Ureter (tissue), 1 donor: ENCODE measurements at regions not wholly inside any gene's neighbourhood (a gene's known extent, or its start where the extent isn't known, plus 50 kb on each side); places are given as distances from the start of the nearest gene placed in this dataset.
"Not testable (repeated sequence)": the region's sequence is repeated elsewhere in the genome, so short reads cannot be mapped to it uniquely, and the experiment has no call there.

Source experiments
- DNase-seq: peaks from one replicate; pipeline ENCODE4 v3.0.0-alpha.2; 2020; ENCODE audit warnings: low spot score
- donor health status: DM: yes; HTN: yes; CAD: no.

DNA sequence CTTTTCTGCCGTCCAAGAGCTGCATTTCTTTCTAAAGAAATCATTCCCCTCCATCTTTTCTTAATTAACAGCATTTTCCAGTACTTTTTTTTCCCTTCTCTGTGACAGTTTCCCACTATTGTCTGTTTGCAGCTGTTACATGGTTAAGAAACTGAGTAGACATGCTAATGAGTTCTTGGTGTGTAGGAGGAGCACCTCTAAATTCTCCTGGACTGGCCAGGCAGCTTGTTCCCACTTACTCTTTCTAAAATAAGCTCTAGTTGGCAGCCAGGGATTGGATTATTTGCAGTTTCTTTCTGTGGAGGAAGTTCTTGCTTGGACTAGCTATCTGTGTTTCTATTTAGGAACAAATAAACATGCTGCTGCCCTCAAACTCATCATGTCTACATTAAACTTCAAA is 235.1 kb upstream of the GAP43 start:
- no peak for DNase-seq

DNA sequence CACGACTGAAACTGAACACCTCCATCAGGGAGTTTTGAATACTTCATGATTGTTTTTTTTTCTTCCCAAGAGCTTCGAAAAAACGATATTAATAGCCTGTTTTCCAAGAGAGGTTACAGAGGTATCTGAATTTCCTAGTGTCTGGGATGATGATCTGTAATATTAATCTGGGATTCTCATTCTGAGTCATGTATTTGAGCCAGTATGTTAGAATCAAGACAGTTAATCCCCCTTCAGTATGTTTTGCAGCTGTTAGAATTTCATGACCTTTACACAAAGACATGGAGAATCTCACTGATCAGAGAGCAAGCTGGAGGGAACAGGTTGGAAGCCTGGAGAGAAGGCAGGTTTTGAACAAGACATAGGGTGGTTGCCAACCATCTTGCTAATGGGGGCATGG is 234.5 kb upstream of the GAP43 start:
- DNase-seq = no peak

DNA sequence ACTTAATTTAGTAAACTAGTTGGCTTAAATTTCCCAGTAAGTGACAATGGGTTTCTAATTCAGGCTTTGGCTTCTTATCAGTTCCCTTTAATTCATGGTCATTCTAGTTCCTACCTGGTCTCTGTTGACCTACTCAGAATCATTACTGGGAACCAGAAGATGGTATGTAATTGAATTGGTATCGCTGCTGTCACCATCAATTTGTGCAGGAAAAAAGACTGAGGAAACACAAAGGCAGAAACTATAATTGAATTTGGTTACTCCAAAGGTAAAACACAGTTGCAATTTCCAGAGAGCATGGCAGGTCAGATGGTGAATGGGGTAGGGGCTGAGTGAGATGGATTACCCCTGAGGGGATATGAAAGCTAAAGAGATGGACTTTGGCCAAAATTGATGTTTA is 226.5 kb upstream of the GAP43 start:
- no peak for DNase-seq

DNA sequence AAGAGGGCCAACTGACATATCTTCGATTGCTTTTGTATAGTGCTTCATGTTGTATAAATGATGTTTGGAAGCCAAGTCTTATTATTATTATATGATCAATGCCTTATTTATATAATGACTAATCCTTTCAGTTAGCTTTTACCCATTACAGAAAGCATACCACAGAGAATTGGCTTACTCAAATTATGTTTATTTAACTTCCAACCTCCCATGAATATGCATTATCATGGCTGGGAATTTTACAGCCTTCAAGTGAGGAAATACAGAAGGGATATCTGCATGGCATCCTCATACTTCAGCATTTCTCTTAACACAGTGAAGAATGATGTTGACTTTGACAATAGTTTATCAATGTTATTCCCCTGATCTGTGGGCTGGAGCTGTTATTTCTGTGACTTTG is 225.9 kb upstream of the GAP43 start:
- no peak for DNase-seq

DNA sequence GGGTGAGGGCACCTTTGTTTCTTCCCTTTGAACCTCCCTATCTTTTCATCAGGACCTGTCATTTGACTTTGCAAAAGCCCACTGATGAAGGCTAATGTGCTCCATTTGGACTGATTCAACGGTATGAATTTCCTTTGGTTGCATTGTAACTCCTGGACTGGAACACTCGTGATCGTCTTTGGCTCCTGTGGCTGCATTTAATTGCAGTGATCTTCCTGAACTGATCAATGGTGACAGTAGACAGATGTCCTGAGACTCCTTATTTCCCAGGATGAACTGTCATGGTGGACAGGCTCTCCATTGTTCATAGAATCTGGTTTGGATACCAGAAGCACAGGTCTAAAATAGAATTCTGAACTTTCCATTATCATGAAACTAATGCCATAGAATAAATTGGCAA is 224.8 kb upstream of the GAP43 start:
- DNase-seq = no peak

DNA sequence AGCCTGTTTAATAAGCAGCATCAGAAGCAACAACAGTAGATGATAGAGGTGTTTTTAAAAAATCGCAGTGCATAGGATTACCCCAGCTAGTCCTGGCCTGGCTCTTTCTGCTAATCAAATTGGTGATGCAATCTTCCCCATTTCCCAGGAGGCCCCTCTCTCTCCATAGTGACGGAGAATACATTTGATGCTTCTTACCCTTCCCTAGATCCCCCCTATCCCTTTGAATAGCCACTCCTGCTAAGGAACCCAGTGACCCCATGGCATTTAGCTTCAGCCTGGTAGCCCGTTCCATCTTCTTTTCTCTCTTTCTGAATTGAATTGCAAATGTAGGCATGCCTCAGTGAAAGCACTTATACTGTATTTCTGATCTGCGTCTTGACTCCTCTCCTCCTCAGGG is 223.6 kb upstream of the GAP43 start:
- DNase-seq = no peak

DNA sequence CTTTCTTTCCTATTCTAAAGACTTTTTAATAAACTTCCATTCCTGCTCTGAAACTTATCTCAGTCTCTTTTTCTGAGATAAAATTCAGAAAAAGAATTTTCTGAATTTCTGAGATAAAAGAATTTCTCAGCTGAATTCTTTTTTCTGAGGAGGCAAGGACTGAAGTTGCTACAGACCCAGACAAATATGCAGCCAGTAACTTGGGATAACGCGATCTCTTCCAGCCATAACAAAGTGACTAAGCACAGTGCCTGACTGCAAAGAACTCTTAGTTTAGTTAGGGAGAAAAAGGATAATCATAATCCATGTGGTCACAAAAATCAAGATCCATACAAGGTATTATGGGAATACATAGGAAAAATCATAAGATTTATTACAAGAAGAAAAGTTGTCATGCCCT is 222.0 kb upstream of the GAP43 start:
- no peak for DNase-seq

DNA sequence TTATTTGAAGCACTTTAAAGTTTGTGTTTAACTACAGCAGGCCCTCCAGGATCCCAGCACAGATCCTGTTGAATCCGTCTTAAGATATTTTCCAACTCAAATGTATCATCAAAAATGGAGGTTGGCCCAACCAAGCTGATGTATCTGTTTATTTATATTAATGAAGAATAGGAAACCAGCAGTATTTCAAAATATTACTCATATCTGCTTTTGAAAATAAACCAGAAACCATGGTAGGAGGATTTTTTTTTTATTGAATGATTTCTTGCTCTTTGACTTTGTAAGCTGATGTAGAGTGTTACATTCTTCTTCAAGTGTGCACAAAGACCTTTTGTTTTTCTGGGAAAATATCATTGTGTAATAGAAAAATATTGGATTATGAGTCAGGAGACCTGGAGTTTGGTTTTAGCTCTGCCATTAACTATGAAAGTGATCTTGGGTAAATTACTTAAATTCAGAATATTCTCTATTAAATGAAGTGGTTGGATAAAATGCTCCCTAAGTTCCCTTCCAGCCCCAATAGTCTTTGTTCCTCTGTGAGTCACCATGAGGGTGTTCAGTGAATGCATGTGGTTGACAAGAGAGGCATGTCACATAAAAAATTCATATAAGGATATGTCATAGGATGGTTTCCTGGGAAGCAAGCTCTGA is 221.3 kb upstream of the GAP43 start:
- DNase-seq = no peak

DNA sequence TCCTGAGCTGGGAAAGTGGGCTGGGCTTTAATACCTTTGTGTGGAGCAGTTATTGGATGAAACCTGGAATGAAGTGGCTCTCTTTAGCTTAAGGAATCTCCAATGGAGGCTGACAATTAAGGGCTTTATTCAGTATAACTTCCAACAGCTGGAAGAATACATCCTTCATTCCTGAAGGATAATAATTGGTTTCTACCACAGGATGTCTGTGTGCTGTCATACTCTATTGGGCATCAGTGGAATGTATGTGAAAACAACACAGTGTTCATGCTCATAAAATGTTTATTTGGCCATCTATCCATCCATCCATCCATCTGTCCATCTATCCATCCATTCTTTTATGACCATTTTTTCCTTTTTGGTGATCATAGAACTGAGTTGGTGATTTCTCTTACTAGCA is 220.7 kb upstream of the GAP43 start:
- no peak for DNase-seq

DNA sequence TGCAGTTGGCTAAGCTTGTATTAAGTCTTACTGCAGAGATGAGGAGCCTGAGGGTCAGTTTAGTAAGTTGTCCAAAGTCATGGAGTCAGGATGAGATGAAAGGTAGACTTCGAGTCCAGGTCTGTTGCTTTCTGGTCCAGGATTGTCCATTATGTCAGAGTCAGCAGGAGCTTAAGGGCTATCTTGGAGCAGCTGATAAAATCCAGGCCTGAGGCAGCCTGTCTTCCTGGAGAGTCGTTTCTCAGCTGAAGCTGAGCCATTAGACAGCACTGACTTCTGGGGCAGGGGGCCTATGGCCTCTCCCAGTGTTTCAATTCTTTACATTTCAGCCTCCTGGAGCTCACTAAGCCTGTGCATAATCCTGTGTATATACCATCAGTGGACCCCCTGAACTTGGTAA is 219.5 kb upstream of the GAP43 start:
- no peak for DNase-seq

DNA sequence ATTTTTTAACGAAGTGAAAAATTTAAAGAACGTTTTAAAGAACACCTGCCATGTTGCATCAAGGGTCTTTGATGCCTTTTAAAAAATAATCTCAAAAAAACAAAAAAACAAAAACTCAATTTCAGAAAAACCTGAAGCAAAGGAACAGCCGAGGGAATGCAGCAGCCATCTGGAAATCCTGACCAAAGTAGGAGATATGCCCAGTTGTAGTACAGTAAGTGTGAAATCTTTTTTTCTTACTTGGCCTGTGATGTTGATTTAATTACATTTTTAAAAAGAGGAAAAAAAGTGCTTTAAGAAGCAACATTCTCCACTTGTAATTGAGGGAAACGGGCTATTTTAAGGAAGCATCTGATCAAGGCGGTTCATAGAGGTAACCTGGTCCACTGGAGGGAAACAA is 213.7 kb upstream of the GAP43 start:
- DNase-seq = no peak

DNA sequence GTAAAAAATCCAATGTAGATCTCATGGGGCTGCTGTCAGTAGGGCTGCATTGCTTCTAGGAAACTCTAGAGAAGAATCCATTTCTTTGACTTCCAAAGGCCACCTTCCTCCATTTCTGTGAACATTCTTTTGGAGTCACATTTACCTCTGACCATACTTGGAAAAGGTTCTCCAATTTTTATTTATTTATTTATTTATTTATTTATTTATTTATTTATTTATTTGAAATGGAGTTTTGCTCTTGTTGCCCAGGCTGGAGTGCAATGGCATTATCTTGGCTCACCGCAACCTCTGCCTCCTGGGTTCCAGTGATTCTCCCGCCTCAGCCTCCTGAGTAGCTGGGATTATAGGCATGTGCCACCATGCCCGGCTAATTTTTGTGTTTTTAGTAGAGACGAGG is 208.7 kb upstream of the GAP43 start:
- not testable (repeated sequence) for DNase-seq

DNA sequence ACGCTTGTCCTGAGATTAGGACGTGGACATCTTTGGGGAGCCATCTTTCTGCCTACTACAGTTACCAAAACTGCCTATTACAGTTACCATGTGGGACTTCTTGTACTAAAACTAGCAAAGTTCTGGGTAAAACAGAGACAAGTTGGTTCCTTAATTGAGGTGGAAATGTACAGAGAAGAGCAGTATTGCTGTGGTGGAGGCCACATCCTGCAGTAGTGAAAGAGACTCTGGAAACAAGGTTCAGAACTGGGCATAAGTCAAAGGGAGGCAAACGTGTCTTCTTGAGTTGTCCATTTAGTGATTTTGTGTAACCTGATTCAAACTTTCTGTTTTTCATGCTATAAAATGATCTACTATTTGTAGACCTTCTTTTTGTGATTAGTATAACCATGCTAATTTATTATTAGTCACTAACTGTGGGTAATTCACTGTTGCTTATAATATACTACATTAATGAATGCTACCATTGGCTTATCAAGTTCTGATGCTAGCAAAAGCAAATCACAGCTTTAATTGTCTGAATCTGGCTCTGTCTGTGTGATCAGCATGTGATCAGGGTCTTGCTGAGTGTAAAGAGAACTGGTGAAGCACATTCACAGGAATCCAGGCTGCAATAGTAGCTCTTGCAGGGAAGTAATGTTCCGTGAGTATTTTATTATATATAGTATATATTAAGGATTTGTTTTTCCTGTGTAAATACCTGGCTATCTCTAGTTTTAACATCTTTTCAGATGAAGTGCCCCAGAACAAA is 207.9 kb upstream of the GAP43 start:
- no peak for DNase-seq

DNA sequence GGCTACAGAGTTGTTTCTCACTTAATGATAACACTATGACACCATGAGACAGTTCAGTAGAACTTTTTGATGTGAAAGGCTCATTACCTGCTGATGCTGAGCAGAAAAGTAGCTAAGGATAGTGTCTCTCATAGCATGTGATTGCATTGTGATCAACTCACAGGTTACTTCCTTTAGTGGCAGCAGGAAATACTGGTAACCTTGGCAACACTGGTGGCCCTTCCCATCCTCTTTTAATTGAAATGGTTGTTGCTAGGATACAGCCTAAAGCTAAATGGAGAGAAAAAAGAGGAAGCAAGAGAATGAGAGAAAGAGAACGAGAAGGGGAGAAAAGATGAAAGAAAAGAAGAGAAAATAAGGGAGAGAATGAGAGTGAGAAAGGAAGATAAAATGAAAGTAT is 204.7 kb upstream of the GAP43 start:
- no peak for DNase-seq

DNA sequence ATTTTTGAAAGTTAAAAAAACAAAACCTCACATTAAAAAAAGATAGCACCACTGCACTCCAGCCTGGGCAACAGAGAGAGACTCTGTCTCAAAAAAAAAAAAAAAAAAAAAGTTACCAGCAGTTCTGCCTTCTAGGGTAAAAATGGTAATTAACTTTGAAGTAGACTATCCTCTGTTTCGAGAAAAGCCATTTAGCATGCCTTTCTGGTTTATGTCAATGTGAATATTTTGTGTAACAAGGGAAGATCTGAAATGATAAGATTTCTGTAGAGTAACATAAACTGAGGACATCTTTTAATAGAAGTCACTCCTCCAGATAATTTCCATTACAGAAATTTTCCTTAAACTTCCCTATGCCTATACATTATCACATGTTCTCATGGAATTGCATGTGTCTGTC is 203.2 kb upstream of the GAP43 start:
- no peak for DNase-seq

DNA sequence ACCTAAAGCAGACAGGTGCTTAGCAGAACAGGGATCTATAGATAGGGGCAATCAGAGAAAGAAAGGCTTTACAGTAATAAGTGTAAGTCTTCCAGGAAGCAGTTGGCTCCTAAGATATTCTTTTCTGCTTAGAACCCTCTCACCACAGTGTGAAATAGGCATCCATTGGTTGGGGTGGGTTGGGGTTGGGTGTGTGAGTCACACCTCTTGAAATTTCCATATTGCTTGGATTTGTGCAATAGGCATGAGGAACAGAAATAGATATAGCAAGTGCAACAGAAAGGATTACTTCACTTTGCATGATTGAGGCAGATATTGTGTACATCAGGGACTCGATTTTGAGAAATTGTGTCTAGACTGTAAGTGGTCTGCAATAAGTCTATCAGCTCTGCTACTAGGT is 200.1 kb upstream of the GAP43 start:
- DNase-seq = no peak

DNA sequence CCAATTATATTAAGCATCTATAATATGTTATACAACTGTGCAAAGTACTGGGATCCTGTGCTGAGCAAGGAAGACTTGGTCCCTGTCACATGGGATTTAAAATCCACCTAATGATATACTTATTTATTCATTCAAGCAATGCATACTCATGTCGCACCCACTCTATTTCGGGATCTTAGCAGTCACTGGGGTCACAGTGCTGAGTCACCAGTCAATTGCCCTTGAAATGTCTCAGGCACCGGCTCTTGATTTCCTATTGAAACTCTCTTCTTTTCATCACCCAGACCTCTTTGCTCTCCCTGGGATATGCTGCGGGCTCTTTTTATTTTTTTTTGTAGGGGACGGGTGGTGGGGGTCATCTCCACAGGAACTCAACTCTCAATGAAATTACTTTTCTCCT is 194.5 kb upstream of the GAP43 start:
- DNase-seq = no peak

DNA sequence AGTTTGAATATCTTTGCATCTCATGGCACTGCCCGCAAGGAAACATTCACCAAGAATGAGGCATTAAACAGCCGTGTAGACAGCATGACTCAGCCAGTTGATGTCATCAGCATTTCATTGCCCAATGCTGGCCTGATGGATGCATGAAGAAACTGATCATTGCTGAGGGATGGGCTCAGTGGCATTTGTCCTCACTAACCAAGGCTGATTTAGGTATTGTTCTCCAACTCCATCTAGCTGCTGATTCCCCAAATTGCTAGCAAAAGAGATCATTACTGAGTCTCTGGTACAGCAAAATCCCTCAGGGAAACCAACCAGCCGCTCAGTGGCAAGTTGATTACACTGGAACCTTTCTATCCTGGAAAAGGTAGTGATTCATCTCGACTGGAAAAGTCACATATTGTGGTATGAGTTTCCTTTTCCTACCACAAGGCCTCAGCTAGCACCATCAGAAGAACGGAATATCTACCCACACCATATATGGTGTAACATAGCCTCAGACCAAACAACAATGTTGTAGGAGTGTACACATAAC is 186.5 kb upstream of the GAP43 start:
- DNase-seq = no peak

DNA sequence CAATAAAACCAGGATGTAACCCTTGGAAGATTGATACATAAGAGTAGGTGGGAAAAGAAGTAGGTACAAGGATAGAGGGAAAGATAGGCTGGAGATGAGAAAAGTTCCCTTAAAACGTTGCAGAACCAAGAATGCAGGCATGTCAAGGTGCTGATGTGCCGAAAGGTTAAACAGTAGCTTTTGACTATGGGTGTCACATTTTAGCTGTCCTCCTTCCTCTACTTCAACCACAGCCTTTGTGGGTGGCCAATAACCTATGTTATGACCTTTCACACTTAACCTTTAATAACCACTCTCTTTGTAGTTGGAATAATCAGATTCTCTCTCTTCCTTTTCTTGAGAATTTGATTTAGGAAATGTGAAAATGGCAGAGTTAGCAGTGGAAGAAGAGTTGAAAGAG is 184.5 kb upstream of the GAP43 start:
- DNase-seq = no peak

DNA sequence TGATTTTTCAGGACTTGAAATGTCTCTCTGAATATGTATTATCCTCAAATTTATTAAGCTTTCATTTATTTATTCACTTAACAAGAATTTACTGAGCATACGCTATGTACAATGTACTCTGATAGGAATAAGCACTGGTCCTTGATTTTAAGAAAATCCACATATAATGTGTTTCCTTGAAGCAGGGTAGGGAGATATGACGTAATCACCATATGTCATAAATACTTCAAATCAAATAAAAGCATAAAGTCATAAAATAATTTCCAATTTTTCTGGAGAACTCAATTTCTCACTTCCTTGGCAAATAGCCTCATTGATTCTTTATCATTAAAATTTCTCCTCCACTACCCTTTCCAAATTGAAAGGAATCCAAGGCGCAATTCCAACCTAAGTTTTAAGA is 177.8 kb upstream of the GAP43 start:
- no peak for DNase-seq

DNA sequence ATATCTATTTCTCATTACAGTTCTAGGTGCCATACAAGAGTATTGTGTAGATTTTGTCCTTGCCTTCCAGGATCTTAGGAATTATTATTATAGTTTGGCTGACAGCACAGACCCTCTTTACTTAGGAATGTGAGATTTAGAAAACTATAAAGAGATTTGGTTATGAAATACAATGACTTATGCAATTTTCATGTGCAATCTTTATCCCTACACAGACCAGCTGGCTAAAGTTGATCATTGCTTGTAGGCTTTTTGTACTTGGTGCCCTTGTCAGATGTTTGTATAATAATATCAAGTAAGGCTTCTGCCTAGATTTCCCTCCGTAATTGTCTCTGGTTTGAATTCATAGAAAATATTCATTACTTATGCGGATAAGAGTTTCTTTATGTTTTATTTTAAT is 174.5 kb upstream of the GAP43 start:
- no peak for DNase-seq

DNA sequence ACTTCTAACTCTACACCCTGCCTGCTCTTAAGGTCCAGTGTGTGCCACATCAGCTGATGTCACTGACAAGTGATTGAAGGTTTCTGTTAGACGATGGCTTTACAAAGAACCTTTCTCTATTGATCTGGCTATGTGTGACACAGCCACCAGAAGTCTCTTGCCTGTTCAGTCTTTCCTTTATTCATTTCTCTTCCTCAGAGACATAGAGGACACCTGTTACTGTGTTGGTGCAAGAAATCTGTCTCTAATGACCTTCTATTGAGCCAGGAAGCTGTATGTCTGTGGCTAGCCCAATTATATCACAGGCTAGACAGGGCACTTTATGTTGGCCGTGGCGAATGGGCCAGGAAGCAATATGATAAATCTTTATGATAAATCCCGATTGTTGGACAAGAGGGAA is 173.3 kb upstream of the GAP43 start:
- no peak for DNase-seq

DNA sequence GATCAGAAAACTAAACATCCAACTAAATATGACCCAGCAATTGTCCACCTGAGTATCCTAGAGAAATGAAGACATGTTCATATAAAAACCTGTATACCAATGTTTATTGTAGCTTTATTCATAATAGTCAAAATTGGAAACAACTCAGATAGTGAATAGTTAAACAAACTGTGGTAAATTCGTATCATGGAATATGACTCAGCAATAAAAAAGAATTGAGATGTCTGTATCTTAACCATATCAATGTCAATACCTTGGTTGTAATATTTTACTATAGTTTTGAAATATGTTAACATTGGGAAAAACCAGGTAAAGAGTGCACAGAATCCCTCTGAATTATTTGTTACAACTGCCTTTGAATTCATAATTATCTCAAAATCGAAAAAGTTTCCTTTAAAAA is 159.3 kb upstream of the GAP43 start:
- DNase-seq = no peak

DNA sequence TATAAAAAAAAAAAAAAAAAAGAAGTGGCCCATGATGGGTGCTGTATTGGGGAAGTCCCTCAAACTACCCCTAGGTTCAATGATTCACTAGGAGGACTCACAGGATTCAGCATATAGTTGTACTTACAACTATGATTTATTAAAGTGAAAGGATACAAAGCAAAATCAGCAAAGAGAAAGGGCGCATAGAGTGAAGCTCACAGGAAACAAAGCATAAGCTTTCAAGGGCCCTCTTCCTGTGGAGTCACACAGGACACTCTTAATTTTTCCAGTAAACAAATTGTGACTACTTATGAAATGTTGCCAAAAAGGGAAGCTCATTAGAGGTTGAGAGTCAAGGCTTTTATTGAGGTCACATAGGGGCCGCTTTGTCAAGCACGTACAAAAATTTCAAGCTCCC is 153.7 kb upstream of the GAP43 start:
- DNase-seq = no peak
